DOHH2 (cell line): ENCODE measurements at regions not wholly inside any gene's neighbourhood (a gene's known extent, or its start where the extent isn't known, plus 50 kb on each side); places are given as distances from the start of the nearest gene placed in this dataset.

Experiments
- CTCF ChIP-seq: fragments of 200-600 bp; sonication (generic); IDR thresholded peaks from one replicate; pipeline ENCODE4 v1.5.1; 2014; ENCODE audit warnings: antibody characterized with exemption, mild to moderate bottlenecking, low read depth, low read length; ENCODE audit not compliant: poor library complexity, severe bottlenecking
- EZH2phosphoT487 ChIP-seq: fragments of 200-600 bp; sonication (generic); IDR thresholded peaks from 2 replicates; pipeline ENCODE4 v1.6.1; 2017; ENCODE audit warnings: borderline replicate concordance, mild to moderate bottlenecking, antibody characterized with exemption, low read length, moderate library complexity, mixed read lengths

GRCh38 chr1:182329471-182329870 is 62.1 kb downstream of the GLUL start:
- no peak for TF ChIP-seq CTCF
- TF ChIP-seq EZH2phosphoT487 = no peak
